ENCODE measurements at regions not wholly inside any gene's neighbourhood (a gene's known extent, or its start where the extent isn't known, plus 50 kb on each side); places are given as distances from the start of the nearest gene placed in this dataset.

DNA sequence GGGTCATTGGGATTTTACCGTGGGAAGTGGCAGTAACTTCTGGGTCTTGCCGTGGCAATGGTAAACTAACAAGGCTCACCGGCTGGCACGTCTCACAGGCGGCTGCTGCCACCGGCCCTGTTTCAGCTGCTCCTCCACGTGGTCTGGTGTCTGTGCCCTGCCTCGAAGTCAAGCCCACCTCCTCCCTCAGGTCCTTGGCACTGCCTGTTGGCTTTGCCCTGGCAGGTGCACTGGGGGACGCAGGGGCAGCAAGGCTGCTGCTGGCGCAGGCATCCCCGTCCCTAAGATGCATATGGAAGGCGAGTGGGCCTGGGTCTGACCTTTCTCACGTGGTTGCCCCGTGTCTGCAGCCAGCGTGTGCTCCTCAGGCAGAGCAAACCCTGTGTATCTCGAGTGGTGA is 783.6 kb downstream of the BRD1 start:
- TF ChIP-seq POLR2AphosphoS5 (IDR thresholded peaks at IDR 0.05; ENCODE audit: low read depth, low read length) (no peak), POLR2A (IDR thresholded peaks at IDR 0.05; ENCODE audit: low read depth, low read length) (no peak), TAF1 (IDR thresholded peaks at IDR 0.05; ENCODE audit: low read depth, low read length) (no peak), POU2F2 (IDR thresholded peaks at IDR 0.05; ENCODE audit: low read depth, low read length) (no peak), SPI1 (IDR thresholded peaks at IDR 0.05; ENCODE audit: low read depth, low read length) (no peak), PAX5 (IDR thresholded peaks at IDR 0.05; ENCODE audit: insufficient read depth, low read length, severe bottlenecking) (no peak)

All from GM12891 (cell line).